Adrenal gland (tissue), 5 donors: ENCODE measurements at regions not wholly inside any gene's neighbourhood (a gene's known extent, or its start where the extent isn't known, plus 50 kb on each side); places are given as distances from the start of the nearest gene placed in this dataset.

Experiments used
- CTCF ChIP-seq, 6 experiments: fragments of 450-650 bp in 4 of 6; fragments of 200-600 bp in 2 of 6; sonication (generic) in 1 of 6; IDR thresholded peaks; 1 replicate in 5 of 6; 2 replicates in 1 of 6; pipeline versions ENCODE4 v1.5.1 to v1.8.0; 2016 to 2021; ENCODE audit warnings: antibody characterized with exemption in 6 of 6, mild to moderate bottlenecking in 2 of 6, moderate library complexity in 1 of 6
- POLR2A ChIP-seq, 2 donors: fragments of 450-650 bp; IDR thresholded peaks; one replicate each; pipeline ENCODE4 v1.6.1; 2017; ENCODE audit warnings: antibody characterized with exemption in 2 of 2, mild to moderate bottlenecking in 2 of 2, moderate library complexity in 1 of 2
- donor health status: DM: no; HTN: no; CAD: no.

GRCh38 chr3:64456674-64457073 lies 231.1 kb downstream of the ADAMTS9 start:
- TF ChIP-seq POLR2A (IDR thresholded peaks at IDR 0.05) (no peak), CTCF (IDR thresholded peaks at IDR 0.05) (no peak)
